GM21423 (cell line): ENCODE measurements at regions not wholly inside any gene's neighbourhood (a gene's known extent, or its start where the extent isn't known, plus 50 kb on each side); places are given as distances from the start of the nearest gene placed in this dataset.
"Not testable (repeated sequence)": the region's sequence is repeated elsewhere in the genome, so short reads cannot be mapped to it uniquely, and the experiment has no call there.

Source experiments
- ATAC-seq: cut with Tn5 transposase; IDR thresholded peaks from one replicate; pipeline ENCODE4 v1.9.1; 2021; ENCODE audit warnings: mild to moderate bottlenecking, moderate library complexity; ENCODE audit not compliant: unreplicated experiment

DNA sequence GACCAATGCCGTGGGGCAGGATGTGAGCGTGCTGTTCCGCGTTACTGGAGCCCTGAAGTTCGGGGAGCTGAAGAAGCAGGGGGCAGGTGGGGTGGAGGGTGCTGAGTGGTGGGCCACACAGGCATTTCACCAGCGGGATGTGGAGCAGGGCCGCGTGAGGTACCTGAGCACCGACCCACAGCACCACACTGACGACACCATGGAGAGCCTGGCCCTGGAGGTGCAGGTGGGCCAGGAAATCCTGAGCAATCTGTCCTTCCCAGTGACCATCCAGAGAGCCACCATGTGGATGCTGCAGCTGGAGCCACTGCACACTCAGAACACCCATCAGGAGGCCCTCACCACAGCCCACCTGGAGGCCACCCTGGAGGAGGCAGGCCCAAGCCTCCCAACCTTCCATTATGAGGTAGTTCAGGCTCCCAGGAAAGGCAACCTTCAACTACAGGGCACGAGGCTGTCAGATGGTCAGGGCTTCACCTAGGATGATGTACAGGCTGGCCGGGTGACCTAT, 179.6 kb downstream of the TBC1D2B start:
- ATAC-seq, result no peak

DNA sequence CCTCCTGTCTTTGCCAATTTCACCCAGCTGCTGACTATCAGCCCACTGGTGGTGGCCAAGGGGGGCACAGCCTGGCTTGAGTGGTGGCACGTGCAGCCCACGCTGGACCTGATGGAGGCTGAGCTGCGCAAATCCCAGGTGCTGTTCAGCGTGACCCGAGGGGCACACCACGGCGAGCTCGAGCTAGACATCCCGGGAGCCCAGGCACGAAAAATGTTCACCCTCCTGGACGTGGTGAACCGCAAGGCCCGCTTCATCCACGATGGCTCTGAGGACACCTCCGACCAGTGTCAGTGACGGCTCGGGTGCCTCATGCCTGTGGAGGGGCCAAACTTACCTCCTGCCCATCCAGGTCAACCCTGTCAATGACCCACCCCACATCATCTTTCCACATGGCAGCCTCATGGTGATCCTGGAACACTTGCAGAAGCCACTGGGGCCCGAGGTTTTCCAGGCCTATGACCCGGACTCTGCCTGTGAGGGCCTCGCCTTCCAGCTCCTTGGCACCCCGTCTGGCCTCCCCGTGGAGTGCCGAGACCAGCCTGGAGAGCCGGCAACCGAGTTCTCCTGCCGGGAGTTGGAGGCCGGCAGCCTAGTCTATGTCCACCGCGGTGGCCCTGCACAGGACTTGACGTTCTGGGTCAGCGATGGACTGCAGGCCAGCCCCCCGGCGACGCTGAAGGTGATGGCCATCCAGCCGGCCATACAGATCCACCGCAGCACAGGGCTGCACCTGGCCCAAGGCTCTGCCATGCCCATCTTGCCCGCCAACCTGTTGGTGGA, 180.2 kb downstream of the TBC1D2B start:
- not testable (repeated sequence) for ATAC-seq

DNA sequence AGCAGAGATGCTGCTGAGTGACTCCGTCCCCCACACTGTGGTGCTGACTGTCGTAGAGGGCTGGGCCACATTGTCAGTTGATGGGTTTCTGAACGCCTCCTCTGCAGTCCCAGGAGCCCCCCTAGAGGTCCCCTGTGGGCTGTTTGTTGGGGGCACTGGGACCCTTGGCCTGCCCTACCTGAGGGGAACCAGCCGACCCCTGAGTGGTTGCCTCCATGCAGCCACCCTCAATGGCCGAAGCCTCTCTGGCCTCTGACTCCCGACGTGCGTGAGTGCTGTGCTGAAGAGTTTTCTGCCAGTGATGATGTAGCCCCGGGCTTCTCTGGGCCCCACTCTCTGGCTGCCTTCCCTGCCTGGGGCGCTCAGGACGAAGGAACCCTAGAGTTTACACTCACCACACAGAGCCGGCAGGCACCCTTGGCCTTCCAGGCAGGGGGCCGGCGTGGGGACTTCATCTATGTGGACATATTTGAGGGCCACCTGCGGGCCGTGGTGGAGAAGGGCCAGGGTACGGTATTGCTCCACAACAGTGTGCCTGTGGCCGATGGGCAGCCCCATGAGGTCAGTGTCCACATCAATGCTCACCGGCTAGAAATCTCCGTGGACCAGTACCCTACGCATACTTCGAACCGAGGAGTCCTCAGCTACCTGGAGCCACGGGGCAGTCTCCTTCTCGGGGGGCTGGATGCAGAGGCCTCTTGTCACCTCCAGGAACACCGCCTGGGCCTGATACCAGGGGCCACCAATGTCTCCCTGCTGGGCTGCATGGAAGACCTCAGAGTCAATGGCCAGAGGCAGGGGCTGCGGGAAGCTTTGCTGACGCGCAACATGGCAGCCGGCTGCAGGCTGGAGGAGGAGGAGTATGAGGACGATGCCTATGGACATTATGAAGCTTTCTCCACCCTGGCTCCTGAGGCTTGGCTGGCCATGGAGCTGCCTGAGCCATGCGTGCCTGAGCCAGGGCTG, 181.1 kb downstream of the TBC1D2B start:
- not testable (repeated sequence) for ATAC-seq

DNA sequence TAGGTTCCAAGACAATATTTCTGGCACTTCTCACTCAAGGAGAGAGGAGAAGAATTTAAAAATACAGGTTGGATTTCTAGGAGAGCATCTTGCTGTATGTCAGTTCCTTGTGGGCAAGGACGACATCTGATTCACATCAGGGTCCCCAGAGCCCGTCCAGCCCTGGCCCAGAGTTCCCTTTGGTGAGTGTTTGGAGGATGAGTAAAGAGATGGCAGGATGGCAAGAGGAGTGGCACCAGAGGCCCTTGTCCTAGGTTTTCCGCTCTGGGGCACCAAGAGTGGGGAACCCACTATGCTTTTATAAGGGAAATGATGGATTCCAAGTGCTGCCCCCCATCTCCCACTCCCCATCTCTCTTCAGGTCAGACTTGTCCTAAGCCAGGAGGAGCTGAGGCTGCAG, 181.8 kb downstream of the TBC1D2B start:
- no peak for ATAC-seq

DNA sequence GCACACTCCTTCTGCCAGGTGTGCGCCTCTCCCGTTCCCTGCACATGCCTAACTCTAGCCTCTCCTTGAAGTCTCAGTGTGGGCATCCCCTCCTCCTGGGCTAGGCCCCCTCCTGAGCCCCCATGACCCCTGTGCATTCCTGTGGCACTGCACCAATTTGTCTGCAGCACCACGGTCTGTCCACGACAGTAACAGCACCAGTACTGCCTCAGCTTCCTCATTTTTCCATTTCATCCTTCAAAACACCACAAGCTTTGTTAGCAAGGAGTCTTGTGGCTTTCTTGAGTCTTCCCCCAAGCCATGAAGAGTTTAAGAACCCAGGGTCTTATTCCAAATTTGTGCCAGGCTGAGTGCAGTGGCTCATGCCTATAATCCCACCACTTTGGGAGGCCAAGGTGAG, 182.4 kb downstream of the TBC1D2B start:
- not testable (repeated sequence) for ATAC-seq

DNA sequence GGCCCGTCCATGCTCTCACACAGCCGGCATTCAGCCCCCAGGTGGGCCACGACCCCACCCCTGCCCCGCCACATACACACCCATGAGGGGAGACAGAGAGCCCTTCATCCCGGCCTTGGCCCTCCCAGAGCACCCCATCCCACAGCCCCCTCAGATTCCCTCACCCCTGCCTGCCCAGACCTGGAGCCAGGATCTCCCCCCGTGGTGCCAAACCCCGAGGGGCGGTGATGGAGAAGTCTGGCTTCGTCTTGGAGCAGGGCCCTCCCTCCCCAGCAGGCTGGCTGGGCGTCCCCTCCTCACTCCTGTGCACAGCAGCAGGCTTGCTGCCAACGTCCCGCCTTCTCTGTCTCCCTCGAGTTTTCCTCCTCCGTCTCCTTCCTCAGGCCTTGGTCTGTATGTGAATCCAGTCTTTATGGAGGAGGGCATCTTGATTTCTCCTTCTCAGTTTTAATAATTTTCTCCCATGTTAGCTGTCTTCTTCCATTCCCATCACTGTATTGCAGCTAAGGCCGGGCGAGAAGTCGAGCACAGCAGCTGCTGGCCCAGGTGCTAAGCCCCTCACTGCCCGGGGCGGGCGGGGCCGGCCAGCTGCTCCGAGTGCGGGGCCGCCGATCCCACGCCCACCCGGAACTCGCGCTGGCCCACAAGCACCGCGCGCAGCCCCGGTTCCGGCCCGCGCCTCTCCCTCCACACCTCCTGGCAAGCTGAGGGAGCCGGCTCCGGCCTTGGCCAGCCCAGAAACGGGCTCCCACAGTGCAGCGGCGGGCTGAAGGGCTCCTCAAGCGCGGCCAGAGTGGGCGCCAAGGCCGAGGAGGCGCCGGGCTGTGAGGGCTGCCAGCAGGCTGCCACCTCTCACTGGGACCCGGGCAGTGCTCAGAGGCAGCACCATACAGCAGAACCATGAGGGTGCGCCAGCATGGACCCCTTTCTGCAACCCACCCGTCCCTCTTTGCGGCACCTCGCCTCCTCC, 183.6 kb downstream of the TBC1D2B start:
- ATAC-seq, result not testable (repeated sequence)

DNA sequence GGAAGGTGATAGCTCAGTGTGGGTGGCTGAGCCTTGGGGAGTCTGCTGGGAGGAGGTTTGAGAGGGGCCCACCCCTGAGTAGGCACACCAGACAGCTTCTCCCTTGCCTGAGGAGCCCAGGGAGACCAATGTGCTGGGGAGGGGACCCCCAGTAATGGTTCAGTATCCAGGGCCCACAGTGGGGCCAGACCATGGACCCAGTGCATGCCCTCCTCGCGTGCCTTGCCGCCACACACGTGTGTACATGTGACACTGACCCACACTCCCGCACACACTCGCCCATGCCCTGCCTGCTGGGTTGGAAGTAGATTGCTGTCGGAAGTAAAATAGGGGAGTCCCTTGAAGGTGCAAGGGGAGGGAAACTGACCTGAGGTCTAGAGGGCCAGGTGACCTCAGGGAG, 184.3 kb downstream of the TBC1D2B start:
- not testable (repeated sequence) for ATAC-seq

DNA sequence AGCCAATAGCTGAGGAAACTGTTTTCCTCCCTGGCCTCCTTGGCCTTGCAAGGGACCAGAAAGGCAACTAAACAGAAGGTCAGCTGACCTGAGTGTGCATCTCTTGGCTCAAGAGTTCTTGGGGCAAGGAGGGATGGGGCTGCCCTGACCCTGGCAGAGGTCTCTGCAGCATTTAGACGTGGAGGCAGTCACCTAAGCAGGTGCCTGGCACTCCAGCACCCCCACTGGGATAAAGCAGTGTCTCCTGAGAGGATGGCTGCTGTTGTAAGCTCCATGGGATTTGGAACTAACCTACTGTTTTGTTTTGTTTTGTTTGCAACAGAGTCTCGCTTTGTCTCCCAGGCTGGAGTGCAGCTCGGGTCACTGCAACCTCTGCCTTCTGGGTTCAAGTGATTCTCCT, 185.2 kb downstream of the TBC1D2B start:
- ATAC-seq, result no peak

DNA sequence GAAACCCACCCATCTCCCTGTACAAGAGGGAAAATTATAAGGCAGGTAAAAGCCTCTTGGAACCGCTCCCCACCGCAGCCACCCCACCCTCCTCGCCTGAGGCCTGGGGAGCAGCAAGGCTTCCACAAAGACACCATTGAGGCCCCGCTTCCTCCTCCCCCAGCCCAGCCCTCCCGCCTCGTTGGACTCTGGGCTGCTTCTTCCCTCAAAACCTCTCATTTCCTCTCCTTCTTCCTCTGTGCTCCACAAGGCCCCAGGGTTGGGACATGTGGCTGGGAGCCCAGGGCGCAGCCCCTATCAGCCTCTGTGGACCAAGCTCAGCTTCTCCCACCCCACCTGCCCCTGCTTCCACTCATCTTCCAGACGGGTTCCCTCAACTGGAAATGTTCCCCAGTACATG, 185.6 kb downstream of the TBC1D2B start:
- ATAC-seq, result not testable (repeated sequence)

DNA sequence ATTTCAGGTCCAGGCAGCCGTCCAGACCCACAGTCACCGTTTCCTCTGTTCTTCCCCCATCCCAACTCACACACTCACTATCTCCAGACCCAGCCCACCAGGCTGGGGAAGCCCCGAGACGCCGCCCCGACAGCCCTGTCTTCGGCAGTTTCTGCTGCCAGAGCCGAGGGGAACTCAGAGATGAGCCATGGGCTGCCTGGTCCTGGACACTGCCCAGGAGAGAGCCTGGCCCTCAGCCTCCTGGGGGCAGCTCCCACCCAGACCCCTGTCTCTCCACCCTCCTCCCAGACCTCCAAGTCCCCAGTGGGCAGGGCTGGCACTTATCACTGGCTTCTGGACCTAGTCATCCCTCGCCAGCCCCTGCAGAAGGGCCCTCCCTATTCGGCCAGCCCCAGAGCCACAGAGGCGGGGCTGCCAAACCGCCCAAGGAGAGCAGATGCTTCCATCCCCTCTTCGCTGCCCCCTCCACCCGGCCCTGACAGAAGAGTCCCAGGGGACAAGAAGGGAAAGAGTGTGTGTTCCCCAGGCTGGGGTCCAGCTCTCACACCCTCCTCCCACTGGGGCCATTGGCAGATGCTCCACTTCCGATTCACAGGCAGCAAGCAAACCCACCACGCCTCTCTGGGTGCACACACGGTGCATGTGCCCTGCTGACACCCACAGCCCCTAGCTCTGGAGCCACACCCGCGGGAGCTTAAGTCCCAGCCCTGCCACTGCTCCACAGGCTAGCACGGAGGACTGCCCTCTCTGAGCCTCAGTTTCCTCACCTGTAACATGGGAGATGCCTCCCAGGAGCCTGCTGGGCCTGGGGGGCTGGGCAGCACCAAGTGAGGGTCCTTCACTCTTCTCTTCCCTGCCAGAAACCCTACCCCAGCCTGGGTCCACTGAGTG, 186.4 kb downstream of the TBC1D2B start:
- peak; percentile 60 for ATAC-seq

DNA sequence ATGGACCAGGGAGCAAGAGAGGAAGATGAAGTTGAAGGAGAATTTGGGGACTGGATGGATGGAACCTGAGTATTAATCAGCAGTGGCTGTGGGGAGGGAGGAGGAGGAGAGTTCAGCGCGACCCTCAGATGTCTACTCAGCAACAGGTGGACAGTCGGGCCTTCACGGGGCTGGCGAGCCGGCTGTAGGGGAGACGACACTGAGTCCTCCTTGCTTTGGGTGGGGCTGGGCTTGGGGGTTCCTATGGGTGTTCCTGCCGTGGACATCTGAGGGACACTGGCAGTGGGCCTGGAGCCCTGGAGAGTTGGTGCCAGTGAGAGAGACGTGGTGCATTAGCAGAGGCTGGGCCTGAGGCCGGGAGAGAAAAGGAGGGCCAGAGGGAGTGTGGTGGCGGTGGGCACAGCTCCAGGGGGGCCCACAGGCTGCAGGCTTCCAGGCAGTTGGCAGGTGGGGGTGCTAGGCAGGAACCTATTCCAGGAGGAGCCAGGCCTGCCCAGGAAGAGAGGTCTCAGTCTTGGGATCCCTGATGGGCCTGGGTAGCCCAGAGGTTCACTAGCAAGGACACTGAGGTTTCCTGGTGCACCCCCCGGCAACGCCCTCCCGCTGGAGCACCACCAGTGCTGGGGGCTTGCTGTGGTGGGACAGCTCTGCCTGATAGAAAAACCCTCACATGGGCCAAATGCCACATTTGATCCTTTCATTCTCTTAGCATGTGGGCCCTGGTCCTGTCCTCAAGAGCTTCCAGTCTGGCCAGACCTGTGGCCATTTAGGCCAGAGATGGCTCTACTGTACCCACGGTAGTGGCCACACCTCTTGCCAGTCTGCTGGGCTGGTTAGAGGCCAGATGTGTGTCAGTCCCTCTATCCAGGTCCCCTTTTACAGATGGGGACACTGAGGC, 187.4 kb downstream of the TBC1D2B start:
- ATAC-seq, result not testable (repeated sequence)

DNA sequence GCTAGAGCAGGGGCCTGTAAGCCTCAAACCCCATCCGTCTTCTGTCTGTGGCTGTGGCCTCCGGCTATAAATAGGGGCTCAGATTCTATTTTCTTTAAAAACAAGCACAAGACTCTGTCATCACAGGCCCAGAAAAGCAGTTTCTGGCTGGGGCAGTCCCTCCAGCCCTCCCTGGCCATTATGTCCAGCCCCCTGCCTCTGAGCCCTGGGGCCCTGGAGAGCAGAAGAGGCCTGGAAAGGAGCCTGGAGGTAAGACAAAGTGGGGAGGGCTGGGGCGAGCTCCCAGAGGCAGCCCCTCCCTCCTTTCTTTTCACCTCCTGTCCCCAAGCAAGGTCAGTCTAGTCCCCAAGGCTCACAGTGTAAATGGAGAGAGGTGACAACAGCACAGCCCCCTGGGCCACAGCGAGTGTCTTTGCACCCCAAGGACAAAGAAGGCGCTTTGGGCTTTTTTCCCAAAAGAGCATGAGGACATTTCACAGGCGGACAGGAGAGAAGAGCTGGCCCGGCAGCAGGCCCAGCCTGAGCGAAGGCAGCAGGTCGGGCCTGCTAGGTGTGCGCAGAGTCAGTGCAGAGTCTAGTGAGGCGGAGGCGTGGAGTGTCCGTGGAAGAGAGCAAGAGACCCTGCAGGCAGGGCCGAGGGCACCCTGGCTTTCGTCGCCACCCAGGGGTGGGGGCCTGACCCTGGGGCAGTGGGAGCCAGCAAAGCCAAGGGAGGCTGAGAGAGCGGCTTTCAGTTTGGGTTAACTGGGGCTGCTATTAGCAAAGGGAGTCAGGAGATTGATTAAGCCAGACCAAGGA, 188.3 kb downstream of the TBC1D2B start:
- no peak for ATAC-seq

DNA sequence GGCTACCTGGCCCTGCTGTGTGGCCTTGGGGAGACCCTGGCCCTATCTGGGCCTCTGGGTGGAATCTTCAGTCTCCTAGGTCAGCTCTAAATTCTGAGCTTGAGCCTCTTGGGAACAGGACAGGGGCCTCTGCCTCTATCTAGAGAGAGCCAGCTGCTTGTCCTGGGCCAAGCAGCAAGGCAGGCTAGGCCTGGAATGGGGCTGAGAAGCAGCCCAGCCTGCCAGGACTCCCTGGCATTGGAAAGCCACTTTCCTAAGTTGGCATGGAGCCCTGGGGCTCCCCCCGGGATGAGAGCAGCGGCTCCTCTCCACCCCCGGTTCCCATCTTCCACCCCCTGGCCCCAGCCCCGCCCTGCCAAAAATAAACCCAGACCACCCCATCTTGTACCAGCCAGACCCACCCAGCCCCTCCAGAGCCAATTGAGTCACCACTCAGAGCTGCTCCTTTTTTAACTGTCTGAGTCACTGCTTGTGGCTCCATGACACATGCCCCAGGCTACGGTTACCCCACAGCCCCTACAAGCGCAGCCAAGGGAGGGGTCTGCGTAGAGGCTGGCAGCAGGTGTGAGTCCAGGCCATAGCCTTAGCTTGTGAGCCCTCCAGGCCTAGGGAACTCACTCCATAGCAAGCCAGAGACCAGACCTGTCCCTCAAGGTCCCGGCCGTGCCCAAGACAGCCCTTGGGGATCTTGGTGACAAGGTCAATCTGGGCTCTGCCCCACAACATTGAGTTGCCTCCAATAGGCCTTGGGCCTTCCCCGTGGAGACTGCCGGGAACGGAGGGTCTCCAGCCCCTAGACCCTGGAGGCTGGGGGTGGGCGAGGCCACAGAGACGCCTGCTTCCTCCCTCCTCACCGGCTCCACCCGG, 189.7 kb downstream of the TBC1D2B start:
- ATAC-seq, result not testable (repeated sequence)

DNA sequence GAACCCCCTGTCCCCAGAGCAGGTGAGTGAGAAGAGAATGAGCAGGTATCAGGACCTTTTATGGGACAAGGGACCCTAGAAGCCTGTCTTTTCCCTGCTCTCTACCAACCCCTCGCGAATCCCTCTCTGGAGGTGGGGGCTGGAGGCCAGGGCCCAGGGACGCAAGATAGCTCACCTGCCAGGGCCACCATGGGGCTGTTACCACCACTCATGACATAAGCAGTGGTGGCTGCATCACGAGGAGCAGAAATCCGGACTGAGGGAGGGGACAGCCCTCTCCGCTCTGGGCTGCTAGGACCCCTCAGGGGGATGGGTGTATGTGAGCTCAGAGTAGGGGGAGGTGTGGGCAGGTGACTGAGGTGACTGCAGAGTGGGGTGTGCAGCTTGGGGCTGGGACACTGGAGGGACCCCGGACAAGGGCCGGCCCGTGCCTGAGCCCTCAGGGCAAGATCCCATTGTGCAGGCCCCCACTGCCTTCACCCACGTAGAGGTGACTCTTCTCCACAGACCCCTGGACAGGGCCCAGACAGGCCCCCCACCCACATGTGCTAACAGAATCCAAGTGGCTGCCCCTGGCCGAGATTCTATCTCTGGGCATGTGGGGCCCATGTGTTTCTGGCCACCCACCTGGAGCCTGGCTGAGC, 190.6 kb downstream of the TBC1D2B start:
- no peak for ATAC-seq

DNA sequence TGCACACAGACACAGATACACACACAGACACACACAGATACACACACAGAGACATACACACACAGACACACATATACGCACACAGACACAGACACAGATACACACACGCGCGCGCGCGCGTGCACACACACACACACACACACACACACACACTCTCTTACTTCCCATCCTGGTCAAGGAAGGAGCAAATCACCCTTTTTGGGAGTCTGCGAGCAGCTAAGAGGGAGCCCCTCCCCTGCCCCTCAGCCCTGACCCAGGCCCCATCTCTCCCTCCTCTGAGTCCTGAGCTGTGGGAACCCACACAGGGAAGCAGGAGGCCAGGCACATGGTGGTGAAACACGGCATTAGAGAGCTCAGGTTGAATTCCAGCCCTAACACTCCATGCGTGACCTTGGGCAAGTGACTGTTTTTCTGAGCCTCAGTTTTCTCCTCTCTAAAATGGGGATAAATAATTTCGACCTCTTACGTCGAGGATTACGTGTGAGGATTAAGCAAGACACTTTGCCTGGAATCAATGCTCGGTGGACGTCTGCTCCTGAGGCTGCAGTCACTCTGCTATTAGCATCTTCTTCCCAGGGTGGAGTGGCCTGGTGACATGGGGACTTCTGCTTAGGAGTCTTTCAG, 191.5 kb downstream of the TBC1D2B start:
- ATAC-seq, result not testable (repeated sequence)

DNA sequence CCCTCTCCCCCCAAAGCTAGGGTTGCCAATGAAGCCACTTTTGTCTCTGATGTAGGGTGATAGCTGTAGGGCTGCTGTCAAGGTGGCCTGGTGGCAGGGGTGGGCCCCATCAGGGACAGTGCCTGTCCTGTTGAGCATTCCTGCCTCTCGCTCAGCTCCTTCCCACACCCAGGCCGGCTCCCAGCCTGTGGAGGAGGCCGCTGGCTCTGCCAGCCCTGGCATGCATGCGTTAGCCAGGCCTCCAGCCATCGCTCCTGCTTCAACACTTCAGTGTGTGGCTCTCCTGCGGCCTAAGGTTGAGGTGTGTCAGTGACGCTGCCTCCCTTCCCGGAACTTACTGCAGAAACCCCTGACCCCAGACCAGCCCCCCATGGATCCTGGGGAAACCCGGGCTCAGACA, 194.5 kb downstream of the TBC1D2B start:
- not testable (repeated sequence) for ATAC-seq
